HEK293T (cell line): ENCODE measurements at regions not wholly inside any gene's neighbourhood (a gene's known extent, or its start where the extent isn't known, plus 50 kb on each side); places are given as distances from the start of the nearest gene placed in this dataset.

Experiments used
- ARNT ChIP-seq: fragments of 450-650 bp; IDR thresholded peaks from 2 replicates; pipeline ENCODE4 v1.6.1; 2017; ENCODE audit warnings: mild to moderate bottlenecking
- BHLHE40 ChIP-seq: fragments of 450-650 bp; IDR thresholded peaks from 2 replicates; pipeline ENCODE4 v1.6.1; 2016; ENCODE audit warnings: mild to moderate bottlenecking, moderate library complexity, borderline replicate concordance
- ELF4 ChIP-seq: fragments of 450-650 bp; IDR thresholded peaks from 2 replicates; pipeline ENCODE4 v1.6.1; 2017; ENCODE audit warnings: antibody characterized with exemption
- FOXA1 ChIP-seq: fragments of 450-650 bp; IDR thresholded peaks from 2 replicates; pipeline ENCODE4 v1.6.1; 2016; ENCODE audit warnings: mild to moderate bottlenecking
- FOXK2 ChIP-seq: fragments of 450-650 bp; IDR thresholded peaks from 2 replicates; pipeline ENCODE4 v1.6.1; 2016; ENCODE audit warnings: mild to moderate bottlenecking
- FOXM1 ChIP-seq: fragments of 450-650 bp; IDR thresholded peaks from 2 replicates; pipeline ENCODE4 v1.6.1; 2017; ENCODE audit warnings: mild to moderate bottlenecking, borderline replicate concordance
- HDGF ChIP-seq: fragments of 450-650 bp; IDR thresholded peaks from 2 replicates; pipeline ENCODE4 v1.6.1; 2017; ENCODE audit warnings: antibody characterized with exemption, borderline replicate concordance
- L3MBTL2 ChIP-seq: fragments of 450-650 bp; conservative IDR thresholded peaks from 2 replicates; pipeline ENCODE4 v1.6.1; 2016; ENCODE audit warnings: mild to moderate bottlenecking
- NFRKB ChIP-seq: fragments of 450-650 bp; IDR thresholded peaks from 2 replicates; pipeline ENCODE4 v1.6.1; 2016; ENCODE audit warnings: mild to moderate bottlenecking, moderate library complexity
- SP1 ChIP-seq: fragments of 450-650 bp; IDR thresholded peaks from 2 replicates; pipeline ENCODE4 v1.6.1; 2017
- SUZ12 ChIP-seq: fragments of 450-650 bp; IDR thresholded peaks from 2 replicates; pipeline ENCODE4 v1.6.1; 2016; ENCODE audit warnings: mild to moderate bottlenecking
- TARDBP ChIP-seq: fragments of 450-650 bp; IDR thresholded peaks from 2 replicates; pipeline ENCODE4 v1.6.1; 2016
- ZNF384 ChIP-seq: fragments of 450-650 bp; IDR thresholded peaks from 2 replicates; pipeline ENCODE4 v1.6.1; 2016
- TF ChIP-seq, protein P1 (sequence below): fragments of 450-650 bp; IDR thresholded peaks from 2 replicates; pipeline ENCODE4 v1.6.1; 2016

DNA sequence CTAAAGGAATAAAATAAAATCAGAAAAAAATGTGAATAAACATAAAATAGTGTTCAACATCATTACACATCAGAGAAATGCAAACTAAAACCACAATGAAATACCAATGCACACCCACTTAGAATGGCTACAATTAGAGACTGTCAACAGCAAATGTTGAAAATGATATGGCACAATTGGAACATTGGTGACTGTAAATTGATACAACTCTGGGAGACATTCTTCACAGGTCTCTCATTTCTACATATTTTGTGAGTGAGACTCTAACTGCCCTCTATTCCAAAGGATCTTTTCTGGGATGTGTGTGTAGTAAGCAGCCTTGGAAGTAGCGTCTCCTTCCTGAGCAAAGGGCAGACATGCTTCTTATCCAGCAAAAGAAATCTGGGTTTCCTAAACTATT is 323.0 kb downstream of the FBXO15 start:
- TF ChIP-seq SUZ12 (no peak), TARDBP (no peak), FOXM1 (no peak), FOXA1 (no peak), SP1 (no peak), ZNF384 (no peak), HDGF (no peak), ARNT (no peak), L3MBTL2 (no peak), ELF4 (no peak), NFRKB (no peak), FOXK2 (no peak), BHLHE40 (no peak)
- TF ChIP-seq, protein P1, sequence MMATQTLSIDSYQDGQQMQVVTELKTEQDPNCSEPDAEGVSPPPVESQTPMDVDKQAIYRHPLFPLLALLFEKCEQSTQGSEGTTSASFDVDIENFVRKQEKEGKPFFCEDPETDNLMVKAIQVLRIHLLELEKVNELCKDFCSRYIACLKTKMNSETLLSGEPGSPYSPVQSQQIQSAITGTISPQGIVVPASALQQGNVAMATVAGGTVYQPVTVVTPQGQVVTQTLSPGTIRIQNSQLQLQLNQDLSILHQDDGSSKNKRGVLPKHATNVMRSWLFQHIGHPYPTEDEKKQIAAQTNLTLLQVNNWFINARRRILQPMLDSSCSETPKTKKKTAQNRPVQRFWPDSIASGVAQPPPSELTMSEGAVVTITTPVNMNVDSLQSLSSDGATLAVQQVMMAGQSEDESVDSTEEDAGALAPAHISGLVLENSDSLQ = no peak
